ENCODE measurements at regions not wholly inside any gene's neighbourhood (a gene's known extent, or its start where the extent isn't known, plus 50 kb on each side); places are given as distances from the start of the nearest gene placed in this dataset.
A peak's percentile ranks its signal among the peaks of the same experiment; 100 is the strongest.

DNA sequence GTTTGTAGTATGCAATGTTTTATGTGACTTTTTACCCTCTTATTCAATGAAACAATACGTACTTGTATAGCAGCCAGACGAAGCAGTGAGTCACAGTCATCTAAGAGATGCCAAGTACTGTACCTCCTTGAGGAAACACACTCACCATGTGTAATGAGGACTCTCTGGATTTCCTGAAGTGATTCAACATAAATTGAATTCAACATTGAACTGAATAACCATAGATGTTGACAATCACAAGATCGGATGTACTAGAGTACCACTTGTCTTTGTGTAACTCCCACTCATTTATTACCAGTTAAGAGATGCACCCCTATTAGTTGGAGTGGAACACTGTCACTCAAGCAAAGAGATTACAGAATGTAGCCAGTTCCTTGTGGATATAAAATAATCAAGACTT is 175.2 kb upstream of the HMGA2 start:
- CTCF ChIA-PET = interaction anchor here (0.6 to 2.1 kb wide), 5 partner anchors 10 to 722 kb away, joined by 3 to 10 read pairs (median 4); no protein-coding TSS in a partner anchor
- TF ChIP-seq ZSCAN20 (CRISPR knock-in tag; IDR thresholded peaks at IDR 0.05) (no peak), CHD2 (IDR thresholded peaks at IDR 0.05; ENCODE audit: low read length, partially characterized antibody) (no peak), MYC (IDR thresholded peaks at IDR 0.05; ENCODE audit: borderline replicate concordance, low read length) (no peak), EP300 (IDR thresholded peaks at IDR 0.05) (peak; percentile 54 to 71; a peak in 2 of 5 replicates), RAD21 (conservative IDR thresholded peaks at IDR 0.05 in 1 of 2, IDR thresholded peaks at IDR 0.05 in 1 of 2) (peak; percentile 18 to 30; a peak in 2 of 5 replicates), FOSL2 (IDR thresholded peaks at IDR 0.05) (peak; percentile 87), FOSL2 (CRISPR knock-in tag; IDR thresholded peaks at IDR 0.05) (peak; percentile 95), KDM5A (IDR thresholded peaks at IDR 0.05) (no peak), EHF (CRISPR knock-in tag; IDR thresholded peaks at IDR 0.05) (no peak), NFE2L2 (conservative IDR thresholded peaks at IDR 0.05; ENCODE audit: low read length) (no peak), ZC3H11A (IDR thresholded peaks at IDR 0.05) (no peak), HEYL (CRISPR knock-in tag; IDR thresholded peaks at IDR 0.05) (no peak), RCOR1 (IDR thresholded peaks at IDR 0.05; ENCODE audit: low read depth, low read length) (no peak), REST (IDR thresholded peaks at IDR 0.05) (no peak), JUN (IDR thresholded peaks at IDR 0.05) (peak; percentile 60 to 62; a peak in 2 of 5 replicates), TP53 (CRISPR knock-in tag; IDR thresholded peaks at IDR 0.05) (no peak), PHF8 (IDR thresholded peaks at IDR 0.05; ENCODE audit: borderline replicate concordance, low read depth) (no peak), POLR2AphosphoS2 (conservative IDR thresholded peaks at IDR 0.05; ENCODE audit: low read length) (no peak), TFCP2L1 (CRISPR knock-in tag; IDR thresholded peaks at IDR 0.05) (no peak), GATA3 (IDR thresholded peaks at IDR 0.05; ENCODE audit: borderline replicate concordance) (peak; percentile 79; the same call in 1 of the 2 replicates), RFX5 (IDR thresholded peaks at IDR 0.05) (peak; percentile 38; the same call in 1 of the 2 replicates), ELK1 (IDR thresholded peaks at IDR 0.05; ENCODE audit: low read depth, low read length) (no peak), ZFP36 (IDR thresholded peaks at IDR 0.05; ENCODE audit: borderline replicate concordance, partially characterized antibody) (no peak), POLR2A (IDR thresholded peaks at IDR 0.05; ENCODE audit: low read length) (no peak), USF2 (IDR thresholded peaks at IDR 0.05) (no peak), SMC3 (IDR thresholded peaks at IDR 0.05) (0 out of 3 replicates have a peak, but pooled peaks have one; percentile 23), EHMT2 (IDR thresholded peaks at IDR 0.05; ENCODE audit: low read depth) (no peak), CBX2 (IDR thresholded peaks at IDR 0.05; ENCODE audit: borderline replicate concordance, low read depth) (no peak), CEBPB (IDR thresholded peaks at IDR 0.05) (peak in 1 of 2 experiments; percentile 56; a peak in 1 of 4 replicates)
- TF ChIP-seq, protein P1, sequence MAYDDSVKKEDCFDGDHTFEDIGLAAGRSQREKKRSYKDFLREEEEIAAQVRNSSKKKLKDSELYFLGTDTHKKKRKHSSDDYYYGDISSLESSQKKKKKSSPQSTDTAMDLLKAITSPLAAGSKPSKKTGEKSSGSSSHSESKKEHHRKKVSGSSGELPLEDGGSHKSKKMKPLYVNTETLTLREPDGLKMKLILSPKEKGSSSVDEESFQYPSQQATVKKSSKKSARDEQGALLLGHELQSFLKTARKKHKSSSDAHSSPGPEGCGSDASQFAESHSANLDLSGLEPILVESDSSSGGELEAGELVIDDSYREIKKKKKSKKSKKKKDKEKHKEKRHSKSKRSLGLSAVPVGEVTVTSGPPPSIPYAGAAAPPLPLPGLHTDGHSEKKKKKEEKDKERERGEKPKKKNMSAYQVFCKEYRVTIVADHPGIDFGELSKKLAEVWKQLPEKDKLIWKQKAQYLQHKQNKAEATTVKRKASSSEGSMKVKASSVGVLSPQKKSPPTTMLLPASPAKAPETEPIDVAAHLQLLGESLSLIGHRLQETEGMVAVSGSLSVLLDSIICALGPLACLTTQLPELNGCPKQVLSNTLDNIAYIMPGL (CRISPR knock-in tag; IDR thresholded peaks at IDR 0.05; ENCODE audit: borderline replicate concordance) = no peak
- TF ChIP-seq, protein P2, sequence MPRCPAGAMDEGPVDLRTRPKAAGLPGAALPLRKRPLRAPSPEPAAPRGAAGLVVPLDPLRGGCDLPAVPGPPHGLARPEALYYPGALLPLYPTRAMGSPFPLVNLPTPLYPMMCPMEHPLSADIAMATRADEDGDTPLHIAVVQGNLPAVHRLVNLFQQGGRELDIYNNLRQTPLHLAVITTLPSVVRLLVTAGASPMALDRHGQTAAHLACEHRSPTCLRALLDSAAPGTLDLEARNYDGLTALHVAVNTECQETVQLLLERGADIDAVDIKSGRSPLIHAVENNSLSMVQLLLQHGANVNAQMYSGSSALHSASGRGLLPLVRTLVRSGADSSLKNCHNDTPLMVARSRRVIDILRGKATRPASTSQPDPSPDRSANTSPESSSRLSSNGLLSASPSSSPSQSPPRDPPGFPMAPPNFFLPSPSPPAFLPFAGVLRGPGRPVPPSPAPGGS (IDR thresholded peaks at IDR 0.05) = no peak
- TF ChIP-seq, protein P3, sequence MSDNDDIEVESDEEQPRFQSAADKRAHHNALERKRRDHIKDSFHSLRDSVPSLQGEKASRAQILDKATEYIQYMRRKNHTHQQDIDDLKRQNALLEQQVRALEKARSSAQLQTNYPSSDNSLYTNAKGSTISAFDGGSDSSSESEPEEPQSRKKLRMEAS (IDR thresholded peaks at IDR 0.05) = peak; percentile 80
- TF ChIP-seq, protein P4, sequence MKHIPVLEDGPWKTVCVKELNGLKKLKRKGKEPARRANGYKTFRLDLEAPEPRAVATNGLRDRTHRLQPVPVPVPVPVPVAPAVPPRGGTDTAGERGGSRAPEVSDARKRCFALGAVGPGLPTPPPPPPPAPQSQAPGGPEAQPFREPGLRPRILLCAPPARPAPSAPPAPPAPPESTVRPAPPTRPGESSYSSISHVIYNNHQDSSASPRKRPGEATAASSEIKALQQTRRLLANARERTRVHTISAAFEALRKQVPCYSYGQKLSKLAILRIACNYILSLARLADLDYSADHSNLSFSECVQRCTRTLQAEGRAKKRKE (CRISPR knock-in tag; IDR thresholded peaks at IDR 0.05; ENCODE audit: low read depth) = no peak

More for the DNA sequence above, 175.2 kb upstream of the HMGA2 start:
- ATAC-seq (peak; percentile 99 to 100), FAIRE-seq (peak; percentile 72), DNase-seq (ENCODE audit: low read depth in 1 of 2, low spot score in 1 of 2) (peak; percentile 72 to 94)
- peaks cover 7% of the 10 kb centered on the region; the same call in 1 of the 3 replicates for H3K9me3 ChIP-seq
- 1% methylated on average over 3 of the region's 3 CpGs for WGBS (ENCODE audit: missing lambda C conversion rate)
- POLR2A ChIA-PET = no interaction called here
- H3K4me3 ChIP-seq = no peak overlapping the region
- peaks cover 18% of the 10 kb centered on the region for H3K4me1 ChIP-seq
- H3K27ac ChIP-seq = peak overlapping the region; percentile 81
- H3K4me2 ChIP-seq = peak overlapping the region; percentile 48

Measured in A549 (cell line).